ENCODE measurements at regions not wholly inside any gene's neighbourhood (a gene's known extent, or its start where the extent isn't known, plus 50 kb on each side); places are given as distances from the start of the nearest gene placed in this dataset.
"Not testable (repeated sequence)": the region's sequence is repeated elsewhere in the genome, so short reads cannot be mapped to it uniquely, and the experiment has no call there.

- DNase-seq (ENCODE audit: low read depth), result no peak
- Histone ChIP-seq H3K36me3 (ENCODE audit: control insufficient read depth, insufficient read depth, low read length) (no peaks in the 10 kb centered on the region), H3K4me3 (ENCODE audit: low read depth, low read length) (no peak overlapping the region), H3K27me3 (ENCODE audit: control insufficient read depth, insufficient read depth, low read length) (no peaks in the 10 kb centered on the region)
- no peak for TF ChIP-seq CTCF (IDR thresholded peaks at IDR 0.05; ENCODE audit: insufficient read depth, low read length, poor library complexity, severe bottlenecking)
Observed at GRCh38 chr12:19671695-19672094, 232.4 kb downstream of the AEBP2 start.

- Histone ChIP-seq H3K4me3 (ENCODE audit: low read depth, low read length) (no peak overlapping the region), H3K36me3 (ENCODE audit: control insufficient read depth, insufficient read depth, low read length) (no peaks in the 10 kb centered on the region), H3K27me3 (ENCODE audit: control insufficient read depth, insufficient read depth, low read length) (no peaks in the 10 kb centered on the region)
- TF ChIP-seq CTCF (IDR thresholded peaks at IDR 0.05; ENCODE audit: insufficient read depth, low read length, poor library complexity, severe bottlenecking), result no peak
- no peak for DNase-seq (ENCODE audit: low read depth)
Observed at GRCh38 chr12:19674437-19674836, 235.1 kb downstream of the AEBP2 start.

GRCh38 chr12:19675361-19675760, 236.1 kb downstream of the AEBP2 start:
- H3K36me3 ChIP-seq (ENCODE audit: control insufficient read depth, insufficient read depth, low read length), result no peaks in the 10 kb centered on the region
- DNase-seq (ENCODE audit: low read depth), result no peak
- TF ChIP-seq CTCF (IDR thresholded peaks at IDR 0.05; ENCODE audit: insufficient read depth, low read length, poor library complexity, severe bottlenecking), result no peak
- no peak overlapping the region for H3K4me3 ChIP-seq (ENCODE audit: low read depth, low read length)
- H3K27me3 ChIP-seq (ENCODE audit: control insufficient read depth, insufficient read depth, low read length), result no peaks in the 10 kb centered on the region

GRCh38 chr12:19678501-19678900, 239.2 kb downstream of the AEBP2 start:
- not testable (repeated sequence) for H3K4me3 ChIP-seq (ENCODE audit: low read depth, low read length); DNase-seq (ENCODE audit: low read depth); H3K36me3 ChIP-seq (ENCODE audit: control insufficient read depth, insufficient read depth, low read length); H3K27me3 ChIP-seq (ENCODE audit: control insufficient read depth, insufficient read depth, low read length)

- Histone ChIP-seq H3K27me3 (ENCODE audit: control insufficient read depth, insufficient read depth, low read length) (no peaks in the 10 kb centered on the region), H3K36me3 (ENCODE audit: control insufficient read depth, insufficient read depth, low read length) (no peaks in the 10 kb centered on the region), H3K4me3 (ENCODE audit: low read depth, low read length) (no peak overlapping the region)
- no peak for DNase-seq (ENCODE audit: low read depth)
- TF ChIP-seq CTCF (IDR thresholded peaks at IDR 0.05; ENCODE audit: insufficient read depth, low read length, poor library complexity, severe bottlenecking), result no peak
Observed at GRCh38 chr12:19681007-19681406, 241.7 kb downstream of the AEBP2 start.

GRCh38 chr12:19683178-19683927, 244.1 kb downstream of the AEBP2 start:
- H3K27me3 ChIP-seq (ENCODE audit: control insufficient read depth, insufficient read depth, low read length), result no peaks in the 10 kb centered on the region
- no peak for TF ChIP-seq CTCF (IDR thresholded peaks at IDR 0.05; ENCODE audit: insufficient read depth, low read length, poor library complexity, severe bottlenecking)
- no peaks in the 10 kb centered on the region for H3K36me3 ChIP-seq (ENCODE audit: control insufficient read depth, insufficient read depth, low read length)
- no peak overlapping the region for H3K4me3 ChIP-seq (ENCODE audit: low read depth, low read length)
- DNase-seq (ENCODE audit: low read depth), result no peak

Data from kidney epithelial cell (primary cell).